Cardiac muscle cell (in vitro differentiated cells and primary cell): ENCODE measurements at regions not wholly inside any gene's neighbourhood (a gene's known extent, or its start where the extent isn't known, plus 50 kb on each side); places are given as distances from the start of the nearest gene placed in this dataset.

Source experiments
- DNase-seq, 2 donors: peaks; one replicate each; pipeline versions ENCODE4 v3.0.0 to v3.0.0-alpha.2; 2010 to 2017; ENCODE audit warnings: low read depth in 1 of 2, low spot score in 1 of 2
- H3K27ac ChIP-seq: fragments of 200-600 bp; sonication (generic); 2 replicates; pipeline ENCODE4 v1.5.1; 2016
- H3K27me3 ChIP-seq: fragments of 200-600 bp; sonication (generic); 2 replicates; pipeline ENCODE4 v1.6.0; 2016; ENCODE audit warnings: control low read depth
- H3K36me3 ChIP-seq: fragments of 200-600 bp; sonication (generic); 2 replicates; pipeline ENCODE4 v1.5.1; 2016; ENCODE audit warnings: control low read depth
- H3K4me1 ChIP-seq: fragments of 200-600 bp; sonication (generic); 2 replicates; pipeline ENCODE4 v1.8.1; 2017; ENCODE audit warnings: low read depth, mild to moderate bottlenecking, mixed run types
- H3K4me3 ChIP-seq: fragments of 200-600 bp; sonication (generic); 2 replicates; pipeline ENCODE4 v1.5.1; 2016; ENCODE audit warnings: mild to moderate bottlenecking
- H3K9me3 ChIP-seq: fragments of 200-600 bp; sonication (generic); 2 replicates; pipeline ENCODE4 v1.5.1; 2017; ENCODE audit warnings: low read depth, mild to moderate bottlenecking, control low read depth
- TF ChIP-seq, protein P1 (sequence below): IDR thresholded peaks from 2 replicates; pipeline ENCODE4 v1.5.1; 2012; ENCODE audit warnings: low read depth, mild to moderate bottlenecking, low read length

DNA sequence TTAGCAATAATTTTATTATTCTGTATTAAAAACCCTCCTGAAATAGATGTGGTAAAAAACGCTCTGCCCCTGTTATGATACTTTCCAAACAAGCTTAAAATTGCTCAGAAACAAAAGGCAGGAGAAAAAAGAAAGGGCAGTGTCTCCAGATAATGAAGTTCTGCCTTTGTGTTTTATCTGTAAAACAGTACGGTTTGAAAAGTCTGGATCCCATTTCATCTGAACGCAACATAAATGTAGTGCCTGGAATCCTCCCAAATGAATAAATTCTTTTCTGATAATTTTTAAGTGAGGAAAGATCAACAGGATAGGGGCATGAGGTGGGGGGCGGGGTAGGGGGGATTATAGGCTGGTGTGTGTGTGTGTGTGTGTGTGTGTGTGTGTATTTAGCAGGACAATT lies 87.5 kb upstream of the SOX9 start:
- TF ChIP-seq, protein P1, sequence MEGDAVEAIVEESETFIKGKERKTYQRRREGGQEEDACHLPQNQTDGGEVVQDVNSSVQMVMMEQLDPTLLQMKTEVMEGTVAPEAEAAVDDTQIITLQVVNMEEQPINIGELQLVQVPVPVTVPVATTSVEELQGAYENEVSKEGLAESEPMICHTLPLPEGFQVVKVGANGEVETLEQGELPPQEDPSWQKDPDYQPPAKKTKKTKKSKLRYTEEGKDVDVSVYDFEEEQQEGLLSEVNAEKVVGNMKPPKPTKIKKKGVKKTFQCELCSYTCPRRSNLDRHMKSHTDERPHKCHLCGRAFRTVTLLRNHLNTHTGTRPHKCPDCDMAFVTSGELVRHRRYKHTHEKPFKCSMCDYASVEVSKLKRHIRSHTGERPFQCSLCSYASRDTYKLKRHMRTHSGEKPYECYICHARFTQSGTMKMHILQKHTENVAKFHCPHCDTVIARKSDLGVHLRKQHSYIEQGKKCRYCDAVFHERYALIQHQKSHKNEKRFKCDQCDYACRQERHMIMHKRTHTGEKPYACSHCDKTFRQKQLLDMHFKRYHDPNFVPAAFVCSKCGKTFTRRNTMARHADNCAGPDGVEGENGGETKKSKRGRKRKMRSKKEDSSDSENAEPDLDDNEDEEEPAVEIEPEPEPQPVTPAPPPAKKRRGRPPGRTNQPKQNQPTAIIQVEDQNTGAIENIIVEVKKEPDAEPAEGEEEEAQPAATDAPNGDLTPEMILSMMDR, result no peak
- DNase-seq, result no peak
- H3K9me3 ChIP-seq, result no peaks in the 10 kb centered on the region
- no peak overlapping the region for H3K27ac ChIP-seq
- H3K4me1 ChIP-seq, result peaks cover 8% of the 10 kb centered on the region
- no peaks in the 10 kb centered on the region for H3K36me3 ChIP-seq
- H3K4me3 ChIP-seq, result no peak overlapping the region
- H3K27me3 ChIP-seq, result no peaks in the 10 kb centered on the region

DNA sequence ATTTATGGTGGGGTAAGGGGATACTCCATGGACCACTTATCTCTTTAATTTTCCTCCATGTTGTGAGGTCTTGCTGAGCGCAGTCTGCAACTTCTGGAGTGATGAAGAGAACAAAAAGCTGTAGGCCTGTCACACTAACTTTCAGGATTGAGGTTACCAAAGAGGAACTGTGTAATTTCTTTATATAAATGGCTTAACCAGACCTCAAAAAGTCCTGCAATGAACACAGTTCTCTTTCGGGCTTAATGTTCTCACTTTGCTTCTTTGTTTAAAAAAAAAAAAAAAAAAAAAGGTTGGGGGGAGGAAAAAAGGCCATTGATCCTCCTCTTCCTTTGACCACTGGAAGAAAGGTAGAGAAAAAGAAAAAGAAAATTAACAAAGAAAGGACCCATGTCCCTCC lies 86.8 kb upstream of the SOX9 start:
- no peaks in the 10 kb centered on the region for H3K9me3 ChIP-seq
- TF ChIP-seq, protein P1, result no peak
- no peak overlapping the region for H3K4me3 ChIP-seq
- no peak for DNase-seq
- no peaks in the 10 kb centered on the region for H3K36me3 ChIP-seq
- H3K4me1 ChIP-seq, result peaks cover 8% of the 10 kb centered on the region
- no peak overlapping the region for H3K27ac ChIP-seq
- H3K27me3 ChIP-seq, result no peaks in the 10 kb centered on the region

DNA sequence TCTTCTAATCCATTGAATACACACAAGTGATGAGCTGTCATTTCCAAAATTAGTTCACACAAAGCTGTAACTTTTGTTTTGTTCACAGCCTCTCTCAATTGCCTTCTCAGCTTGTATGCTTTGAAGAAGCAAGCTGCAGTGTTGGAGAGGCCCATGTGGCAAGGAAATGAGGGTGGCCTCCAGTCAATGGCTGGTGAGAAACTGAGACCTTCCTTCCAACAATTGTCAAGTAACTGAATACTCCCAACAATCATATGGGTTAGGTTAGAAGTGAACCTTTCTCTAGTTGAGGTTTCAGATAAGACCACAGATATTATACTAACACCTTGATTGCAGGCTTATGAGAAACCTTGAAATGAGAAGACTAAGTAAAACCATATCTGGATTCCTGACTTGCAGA lies 82.4 kb upstream of the SOX9 start:
- no peaks in the 10 kb centered on the region for H3K36me3 ChIP-seq
- TF ChIP-seq, protein P1, result no peak
- no peak overlapping the region for H3K4me3 ChIP-seq
- H3K4me1 ChIP-seq, result no peaks in the 10 kb centered on the region
- no peak for DNase-seq
- H3K27me3 ChIP-seq, result no peaks in the 10 kb centered on the region
- H3K9me3 ChIP-seq, result no peaks in the 10 kb centered on the region
- H3K27ac ChIP-seq, result no peak overlapping the region

DNA sequence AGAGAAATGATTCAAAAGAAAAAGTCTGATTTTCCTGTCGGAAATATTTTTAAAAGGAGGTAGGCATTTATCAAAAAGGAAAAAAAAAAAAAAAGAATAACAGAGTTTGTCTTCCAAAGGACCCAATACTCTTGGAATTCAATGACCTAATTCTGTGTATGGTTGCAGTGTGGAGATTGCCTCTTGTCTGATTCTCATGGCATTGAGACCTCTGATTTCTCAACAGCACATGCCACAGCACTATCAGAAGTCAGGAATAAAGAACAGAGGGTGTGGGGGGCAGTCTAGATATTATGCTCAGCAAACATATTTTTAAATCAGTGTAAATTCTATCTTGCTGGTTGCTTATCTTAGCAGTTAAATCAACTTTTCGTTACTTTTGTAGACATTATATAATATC lies 81.3 kb upstream of the SOX9 start:
- Histone ChIP-seq H3K27ac (no peak overlapping the region), H3K36me3 (no peaks in the 10 kb centered on the region), H3K9me3 (no peaks in the 10 kb centered on the region), H3K4me3 (no peak overlapping the region), H3K27me3 (no peaks in the 10 kb centered on the region), H3K4me1 (no peaks in the 10 kb centered on the region)
- TF ChIP-seq, protein P1, result no peak
- DNase-seq, result peak in 1 of 2 donors; percentile 18

DNA sequence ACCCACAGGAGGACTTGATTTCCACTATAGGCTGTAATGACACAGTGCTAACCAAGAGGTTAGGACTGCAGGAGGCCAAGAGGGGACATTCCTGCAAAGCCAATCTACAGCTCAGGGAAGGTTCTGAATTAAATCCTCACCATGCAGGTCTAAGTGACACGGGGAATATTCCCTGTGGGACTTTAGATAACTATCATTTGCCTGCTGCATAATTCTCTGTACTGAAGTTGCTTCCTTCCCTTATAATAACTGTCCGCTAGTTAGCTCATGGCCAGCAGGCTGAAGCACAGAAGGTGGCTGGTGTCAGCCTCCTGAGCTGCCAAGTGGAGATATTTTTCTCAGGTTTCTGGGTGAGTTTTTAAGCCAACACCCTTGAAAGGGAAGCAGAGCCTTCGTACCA lies 74.6 kb upstream of the SOX9 start:
- no peak overlapping the region for H3K4me3 ChIP-seq
- no peaks in the 10 kb centered on the region for H3K27me3 ChIP-seq
- no peaks in the 10 kb centered on the region for H3K9me3 ChIP-seq
- no peak overlapping the region for H3K27ac ChIP-seq
- TF ChIP-seq, protein P1, result no peak
- DNase-seq, result no peak
- no peaks in the 10 kb centered on the region for H3K36me3 ChIP-seq
- no peaks in the 10 kb centered on the region for H3K4me1 ChIP-seq
